Kidney epithelial cell (primary cell): ENCODE measurements at regions not wholly inside any gene's neighbourhood (a gene's known extent, or its start where the extent isn't known, plus 50 kb on each side); places are given as distances from the start of the nearest gene placed in this dataset.

Experiments used
- DNase-seq: peaks from one replicate; pipeline ENCODE4 v3.0.0-alpha.2; 2010; ENCODE audit warnings: low read depth
- H3K27me3 ChIP-seq: 2 replicates; pipeline ENCODE4 v1.6.0; 2011; ENCODE audit warnings: low read length; ENCODE audit not compliant: control insufficient read depth, insufficient read depth
- H3K36me3 ChIP-seq: 2 replicates; pipeline ENCODE4 v1.5.1; 2011; ENCODE audit warnings: low read length; ENCODE audit not compliant: control insufficient read depth, insufficient read depth
- H3K4me3 ChIP-seq: 2 replicates; pipeline ENCODE4 v1.5.1; 2011; ENCODE audit warnings: low read depth, mild to moderate bottlenecking, control low read depth, low read length
- TF ChIP-seq, protein P1 (sequence below): IDR thresholded peaks from 2 replicates; pipeline ENCODE4 v1.5.1; 2011; ENCODE audit warnings: mild to moderate bottlenecking, moderate library complexity, low read length, control low read depth, inconsistent platforms; ENCODE audit not compliant: insufficient read depth, poor library complexity, severe bottlenecking

GRCh38 chr13:21979161-21979806 is 308.4 kb downstream of the FGF9 start:
- TF ChIP-seq, protein P1, sequence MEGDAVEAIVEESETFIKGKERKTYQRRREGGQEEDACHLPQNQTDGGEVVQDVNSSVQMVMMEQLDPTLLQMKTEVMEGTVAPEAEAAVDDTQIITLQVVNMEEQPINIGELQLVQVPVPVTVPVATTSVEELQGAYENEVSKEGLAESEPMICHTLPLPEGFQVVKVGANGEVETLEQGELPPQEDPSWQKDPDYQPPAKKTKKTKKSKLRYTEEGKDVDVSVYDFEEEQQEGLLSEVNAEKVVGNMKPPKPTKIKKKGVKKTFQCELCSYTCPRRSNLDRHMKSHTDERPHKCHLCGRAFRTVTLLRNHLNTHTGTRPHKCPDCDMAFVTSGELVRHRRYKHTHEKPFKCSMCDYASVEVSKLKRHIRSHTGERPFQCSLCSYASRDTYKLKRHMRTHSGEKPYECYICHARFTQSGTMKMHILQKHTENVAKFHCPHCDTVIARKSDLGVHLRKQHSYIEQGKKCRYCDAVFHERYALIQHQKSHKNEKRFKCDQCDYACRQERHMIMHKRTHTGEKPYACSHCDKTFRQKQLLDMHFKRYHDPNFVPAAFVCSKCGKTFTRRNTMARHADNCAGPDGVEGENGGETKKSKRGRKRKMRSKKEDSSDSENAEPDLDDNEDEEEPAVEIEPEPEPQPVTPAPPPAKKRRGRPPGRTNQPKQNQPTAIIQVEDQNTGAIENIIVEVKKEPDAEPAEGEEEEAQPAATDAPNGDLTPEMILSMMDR, result no peak
- no peaks in the 10 kb centered on the region for H3K27me3 ChIP-seq
- no peak for DNase-seq
- H3K36me3 ChIP-seq, result no peaks in the 10 kb centered on the region
- no peak overlapping the region for H3K4me3 ChIP-seq

GRCh38 chr13:21980049-21980448 is 309.2 kb downstream of the FGF9 start:
- H3K36me3 ChIP-seq, result no peaks in the 10 kb centered on the region
- DNase-seq, result no peak
- no peak overlapping the region for H3K4me3 ChIP-seq
- H3K27me3 ChIP-seq, result no peaks in the 10 kb centered on the region
- TF ChIP-seq, protein P1, result no peak

GRCh38 chr13:21984156-21984555 is 313.3 kb downstream of the FGF9 start:
- H3K36me3 ChIP-seq, result no peaks in the 10 kb centered on the region
- TF ChIP-seq, protein P1, result no peak
- H3K4me3 ChIP-seq, result no peak overlapping the region
- H3K27me3 ChIP-seq, result no peaks in the 10 kb centered on the region
- no peak for DNase-seq

DNA sequence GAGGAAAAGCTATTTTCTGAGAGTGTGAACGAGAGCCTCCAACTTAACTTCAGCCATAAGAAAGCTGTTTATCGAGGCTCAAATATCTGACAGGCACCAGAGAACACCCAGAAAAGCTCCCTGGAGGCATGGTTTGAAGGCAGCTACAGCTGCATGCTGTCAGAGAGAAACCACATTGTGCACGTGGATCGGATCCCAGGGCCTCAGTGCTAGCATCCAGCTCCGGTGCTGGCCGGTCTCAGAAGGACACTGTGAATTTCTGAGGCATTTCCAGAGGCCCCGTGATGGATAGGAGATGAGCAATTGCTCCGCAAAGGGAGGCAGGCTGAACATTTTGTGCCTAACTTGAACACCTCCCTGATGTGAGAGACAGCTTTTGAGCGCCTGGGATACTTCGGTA is 315.7 kb downstream of the FGF9 start:
- Histone ChIP-seq H3K36me3 (no peaks in the 10 kb centered on the region), H3K4me3 (no peak overlapping the region), H3K27me3 (no peaks in the 10 kb centered on the region)
- DNase-seq, result no peak
- TF ChIP-seq, protein P1, result no peak

DNA sequence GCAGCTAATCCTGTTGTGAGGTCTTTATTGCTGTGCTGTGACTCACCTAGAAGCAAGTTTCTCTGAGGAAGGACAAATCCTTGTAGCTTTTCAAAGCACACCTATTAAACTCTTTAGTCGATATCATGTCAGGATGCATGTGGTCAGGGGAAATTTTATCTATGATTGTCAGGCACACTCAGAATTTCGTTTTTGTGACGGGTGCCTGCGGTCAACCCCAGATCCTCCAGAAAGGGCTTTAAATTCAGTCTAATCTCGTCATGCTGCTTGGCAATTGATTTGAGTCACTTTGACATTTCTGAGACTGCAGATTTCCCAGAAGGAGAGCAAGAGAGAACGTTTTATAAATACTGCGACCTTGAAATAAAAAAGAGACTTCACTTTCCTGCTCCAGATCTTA is 316.9 kb downstream of the FGF9 start:
- no peaks in the 10 kb centered on the region for H3K27me3 ChIP-seq
- TF ChIP-seq, protein P1, result no peak
- DNase-seq, result no peak
- no peaks in the 10 kb centered on the region for H3K36me3 ChIP-seq
- H3K4me3 ChIP-seq, result no peak overlapping the region

DNA sequence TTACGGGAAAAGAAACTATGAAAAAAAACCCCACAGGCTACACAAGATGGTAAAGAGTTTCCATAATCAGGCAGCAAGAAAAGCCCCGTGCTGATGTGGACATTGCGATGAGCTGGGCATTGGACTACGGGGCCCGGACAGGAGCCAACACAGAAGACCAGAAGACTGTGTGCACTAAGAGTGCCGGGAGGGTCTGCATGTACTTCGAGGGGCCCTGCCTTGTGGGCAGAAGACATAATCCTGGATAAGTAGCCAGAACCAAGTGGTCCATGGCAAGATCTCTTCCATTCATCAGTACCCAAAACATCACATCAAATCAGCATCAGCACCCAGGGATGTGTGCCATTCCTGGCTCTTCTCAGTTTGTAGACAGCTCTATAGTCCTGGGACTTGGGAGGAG is 317.8 kb downstream of the FGF9 start:
- Histone ChIP-seq H3K27me3 (no peaks in the 10 kb centered on the region), H3K4me3 (no peak overlapping the region), H3K36me3 (no peaks in the 10 kb centered on the region)
- TF ChIP-seq, protein P1, result no peak
- no peak for DNase-seq
